DND-41 (cell line): ENCODE measurements at regions not wholly inside any gene's neighbourhood (a gene's known extent, or its start where the extent isn't known, plus 50 kb on each side); places are given as distances from the start of the nearest gene placed in this dataset.

Experiments used
- ATAC-seq: fragments of 200-7000 bp; cut with Tn5 transposase; 3 replicates; pipeline ENCODE4 v1.9.1; 2021; ENCODE audit warnings: low read depth; ENCODE audit not compliant: insufficient read depth
- DNase-seq: peaks from one replicate; pipeline ENCODE4 v3.0.0-alpha.2; 2020
- H2AFZ ChIP-seq: 2 replicates; pipeline ENCODE4 v1.6.0; 2012; ENCODE audit warnings: low read depth, low read length
- H3K27ac ChIP-seq: 2 replicates; pipeline ENCODE4 v1.5.1; 2012; ENCODE audit warnings: low read length, inconsistent platforms
- H3K27me3 ChIP-seq: fragments of 200-600 bp; sonication (generic); 2 replicates; pipeline ENCODE4 v1.6.0; 2012; ENCODE audit warnings: low read length, mild to moderate bottlenecking, inconsistent platforms; ENCODE audit not compliant: insufficient read depth, poor library complexity
- H3K36me3 ChIP-seq: 2 replicates; pipeline ENCODE4 v1.5.1; 2012; ENCODE audit warnings: low read length, inconsistent platforms; ENCODE audit not compliant: insufficient read depth
- H3K4me1 ChIP-seq: 2 replicates; pipeline ENCODE4 v1.5.1; 2012; ENCODE audit warnings: mild to moderate bottlenecking, low read length; ENCODE audit not compliant: insufficient read depth
- H3K4me2 ChIP-seq: 2 replicates; pipeline ENCODE4 v1.6.0; 2012; ENCODE audit warnings: mild to moderate bottlenecking, moderate library complexity, low read length, inconsistent platforms; ENCODE audit not compliant: insufficient read depth
- H3K4me3 ChIP-seq, 2 experiments: fragments of 200-600 bp in 1 of 2; shearing (Covaris generic) in 1 of 2; 2 replicates each; pipeline ENCODE4 v1.5.1; 2012 to 2016; ENCODE audit warnings: inconsistent platforms in 2 of 2, low read length in 2 of 2, mild to moderate bottlenecking in 2 of 2, low read depth in 1 of 2, moderate library complexity in 1 of 2
- H3K79me2 ChIP-seq: 2 replicates; pipeline ENCODE4 v1.6.0; 2012; ENCODE audit warnings: low read length, inconsistent platforms; ENCODE audit not compliant: insufficient read depth
- H3K9ac ChIP-seq: 2 replicates; pipeline ENCODE4 v1.6.0; 2012; ENCODE audit warnings: low read depth, mild to moderate bottlenecking, inconsistent platforms, low read length, moderate library complexity
- H3K9me3 ChIP-seq: 2 replicates; pipeline ENCODE4 v1.5.1; 2012; ENCODE audit warnings: low read length, moderate library complexity, mild to moderate bottlenecking, inconsistent platforms; ENCODE audit not compliant: insufficient read depth, severe bottlenecking
- H4K20me1 ChIP-seq: 2 replicates; pipeline ENCODE4 v1.6.0; 2012; ENCODE audit warnings: low read length; ENCODE audit not compliant: insufficient read depth
- EZH2 ChIP-seq: IDR thresholded peaks from 3 replicates; pipeline ENCODE4 v1.6.1; 2012; ENCODE audit warnings: borderline replicate concordance, low read depth, mild to moderate bottlenecking, moderate library complexity, low read length, inconsistent platforms; ENCODE audit not compliant: severe bottlenecking
- TF ChIP-seq, protein P1 (sequence below): IDR thresholded peaks from 2 replicates; pipeline ENCODE4 v1.5.1; 2012; ENCODE audit warnings: borderline replicate concordance, low read length, moderate library complexity, mild to moderate bottlenecking; ENCODE audit not compliant: poor library complexity, severe bottlenecking; ENCODE audit errors: extremely low read depth

DNA sequence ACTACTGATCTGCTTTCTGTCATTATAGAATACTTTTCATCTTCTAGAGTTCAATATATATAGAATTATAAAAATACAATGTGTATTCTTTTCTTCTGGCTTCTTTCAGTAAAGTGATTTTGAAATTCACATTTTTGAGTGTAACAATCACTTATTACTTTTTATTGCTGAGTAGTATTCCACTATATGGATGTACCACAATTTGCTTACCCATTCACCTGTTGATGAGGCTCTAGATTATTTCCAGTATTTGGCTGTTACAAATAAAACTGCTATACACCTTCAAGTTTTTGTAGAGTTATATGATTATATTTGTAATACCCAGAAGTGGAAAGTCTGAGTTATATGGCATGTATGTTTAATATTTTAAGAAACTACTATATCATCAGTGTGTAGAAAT lies 159.4 kb downstream of the RWDD3 start:
- no peak overlapping the region for H2AFZ ChIP-seq
- no peaks in the 10 kb centered on the region for H4K20me1 ChIP-seq
- no peaks in the 10 kb centered on the region for H3K27me3 ChIP-seq
- TF ChIP-seq EZH2: no peak
- TF ChIP-seq, protein P1, sequence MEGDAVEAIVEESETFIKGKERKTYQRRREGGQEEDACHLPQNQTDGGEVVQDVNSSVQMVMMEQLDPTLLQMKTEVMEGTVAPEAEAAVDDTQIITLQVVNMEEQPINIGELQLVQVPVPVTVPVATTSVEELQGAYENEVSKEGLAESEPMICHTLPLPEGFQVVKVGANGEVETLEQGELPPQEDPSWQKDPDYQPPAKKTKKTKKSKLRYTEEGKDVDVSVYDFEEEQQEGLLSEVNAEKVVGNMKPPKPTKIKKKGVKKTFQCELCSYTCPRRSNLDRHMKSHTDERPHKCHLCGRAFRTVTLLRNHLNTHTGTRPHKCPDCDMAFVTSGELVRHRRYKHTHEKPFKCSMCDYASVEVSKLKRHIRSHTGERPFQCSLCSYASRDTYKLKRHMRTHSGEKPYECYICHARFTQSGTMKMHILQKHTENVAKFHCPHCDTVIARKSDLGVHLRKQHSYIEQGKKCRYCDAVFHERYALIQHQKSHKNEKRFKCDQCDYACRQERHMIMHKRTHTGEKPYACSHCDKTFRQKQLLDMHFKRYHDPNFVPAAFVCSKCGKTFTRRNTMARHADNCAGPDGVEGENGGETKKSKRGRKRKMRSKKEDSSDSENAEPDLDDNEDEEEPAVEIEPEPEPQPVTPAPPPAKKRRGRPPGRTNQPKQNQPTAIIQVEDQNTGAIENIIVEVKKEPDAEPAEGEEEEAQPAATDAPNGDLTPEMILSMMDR: no peak
- H3K79me2 ChIP-seq: no peaks in the 10 kb centered on the region
- no peak overlapping the region for H3K4me3 ChIP-seq
- no peaks in the 10 kb centered on the region for H3K4me1 ChIP-seq
- DNase-seq (no peak), ATAC-seq (no peak)
- no peak overlapping the region for H3K27ac ChIP-seq
- no peak overlapping the region for H3K9ac ChIP-seq
- no peaks in the 10 kb centered on the region for H3K9me3 ChIP-seq
- no peaks in the 10 kb centered on the region for H3K36me3 ChIP-seq
- no peak overlapping the region for H3K4me2 ChIP-seq

- Histone ChIP-seq H3K4me3 (no peak overlapping the region), H3K79me2 (no peaks in the 10 kb centered on the region), H3K4me1 (no peaks in the 10 kb centered on the region), H3K9ac (no peak overlapping the region), H3K4me2 (no peak overlapping the region), H3K36me3 (no peaks in the 10 kb centered on the region), H3K9me3 (no peaks in the 10 kb centered on the region), H3K27me3 (no peaks in the 10 kb centered on the region), H2AFZ (no peak overlapping the region), H4K20me1 (no peaks in the 10 kb centered on the region), H3K27ac (no peak overlapping the region)
- no peak for ATAC-seq
- no peak for DNase-seq
- no peak for TF ChIP-seq EZH2
- TF ChIP-seq, protein P1: no peak
These were observed 162.5 kb downstream of the RWDD3 start for GRCh38 chr1:95396557-95396956.

DNA sequence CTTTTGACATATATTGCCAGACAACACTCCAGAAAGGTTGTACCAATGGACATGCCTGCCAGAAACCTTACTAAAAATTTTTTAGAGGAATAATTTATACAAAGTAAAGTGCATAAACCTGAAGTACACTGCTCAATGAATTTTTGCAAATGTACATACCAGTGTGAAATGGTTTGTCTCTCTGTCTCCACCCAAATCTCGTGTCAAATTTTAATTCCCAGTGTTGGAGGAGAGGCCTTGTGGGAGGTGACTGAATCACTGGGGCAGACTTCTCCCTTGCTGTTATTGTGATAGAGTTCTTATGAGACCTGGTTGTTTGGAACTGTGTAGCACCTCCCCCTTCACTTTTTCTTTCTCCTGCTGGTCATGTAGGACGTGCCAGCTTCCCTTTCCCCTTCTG lies 168.8 kb downstream of the RWDD3 start:
- Histone ChIP-seq H4K20me1 (no peaks in the 10 kb centered on the region), H3K9ac (no peak overlapping the region), H3K4me3 (no peak overlapping the region), H3K4me1 (no peaks in the 10 kb centered on the region), H2AFZ (no peak overlapping the region), H3K9me3 (no peaks in the 10 kb centered on the region), H3K27ac (no peak overlapping the region), H3K4me2 (no peak overlapping the region), H3K79me2 (no peaks in the 10 kb centered on the region), H3K27me3 (no peaks in the 10 kb centered on the region), H3K36me3 (no peaks in the 10 kb centered on the region)
- DNase-seq (no peak), ATAC-seq (no peak)
- TF ChIP-seq EZH2: no peak
- TF ChIP-seq, protein P1: no peak

DNA sequence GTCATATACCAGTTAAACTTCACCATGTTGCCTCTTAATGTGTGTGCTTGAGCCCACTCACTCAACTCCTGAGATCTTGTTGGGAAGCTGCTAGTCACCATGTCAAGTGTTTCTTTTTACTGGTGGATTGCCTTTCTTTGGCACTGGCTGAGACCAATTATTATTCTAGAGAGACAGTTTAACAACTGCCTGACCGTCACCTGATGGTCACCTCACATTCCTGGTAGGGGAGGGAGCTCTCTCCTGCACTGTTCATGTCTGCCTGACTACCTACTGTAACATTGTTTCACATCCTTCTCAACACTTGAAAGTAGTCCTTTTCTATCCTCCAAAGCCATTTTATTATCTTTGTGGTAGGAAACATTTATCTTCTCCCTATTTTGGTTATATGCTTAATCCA lies 172.3 kb downstream of the RWDD3 start:
- Histone ChIP-seq H3K4me1 (no peaks in the 10 kb centered on the region), H4K20me1 (no peaks in the 10 kb centered on the region), H3K27ac (no peak overlapping the region), H3K9me3 (no peaks in the 10 kb centered on the region), H3K79me2 (no peaks in the 10 kb centered on the region), H3K4me2 (no peak overlapping the region), H3K36me3 (no peaks in the 10 kb centered on the region), H3K9ac (no peak overlapping the region), H2AFZ (no peak overlapping the region), H3K27me3 (no peaks in the 10 kb centered on the region), H3K4me3 (no peak overlapping the region)
- DNase-seq (no peak), ATAC-seq (no peak)
- no peak for TF ChIP-seq EZH2
- TF ChIP-seq, protein P1: no peak
